ENCODE measurements at regions not wholly inside any gene's neighbourhood (a gene's known extent, or its start where the extent isn't known, plus 50 kb on each side); places are given as distances from the start of the nearest gene placed in this dataset.

GRCh38 chr5:39678534-39678933 lies 253.8 kb upstream of the DAB2 start:
- no peak for TF ChIP-seq CTCF (IDR thresholded peaks at IDR 0.05; ENCODE audit: low read length)
- no peak for TF ChIP-seq EZH2 (IDR thresholded peaks at IDR 0.05; ENCODE audit: borderline replicate concordance, low read length)
